ENCODE measurements at regions not wholly inside any gene's neighbourhood (a gene's known extent, or its start where the extent isn't known, plus 50 kb on each side); places are given as distances from the start of the nearest gene placed in this dataset.

- no peak overlapping the region for H3K18ac ChIP-seq (ENCODE audit: insufficient read length, low read depth, low read length)
- Mint-ChIP-seq H3K4me3 (no peak overlapping the region), H3K27ac (no peak overlapping the region), H3K4me1 (no peaks in the 10 kb centered on the region), H3K9me3 (peaks cover 80 to 90% of the 10 kb centered on the region in 2 experiments), H3K27me3 (ENCODE audit: low read depth) (no peaks in the 10 kb centered on the region; the same call in 1 of the 2 replicates), H3K36me3 (ENCODE audit: insufficient read depth in 1 of 3, low read depth in 3 of 3) (peaks cover 0 to 1% (median 0%) of the 10 kb centered on the region in 3 experiments; a peak in 3 of 7 replicates)
- no peak overlapping the region for H2AK5ac ChIP-seq (ENCODE audit: insufficient read length, low read length)
- no peak overlapping the region for H2BK15ac ChIP-seq (ENCODE audit: low read depth, low read length)
- DNase-seq = no peak
- no peaks in the 10 kb centered on the region for H4K20me1 ChIP-seq (ENCODE audit: control insufficient read depth, insufficient read depth, insufficient read length)
- H3K14ac ChIP-seq (ENCODE audit: insufficient read depth, low read length) = no peak overlapping the region
- H2BK20ac ChIP-seq (ENCODE audit: low read depth, low read length, poor library complexity, severe bottlenecking) = no peak overlapping the region
- no peak overlapping the region for H3K9ac ChIP-seq (ENCODE audit: extremely low read depth, insufficient read length, low read length)
- H3K27ac ChIP-seq (ENCODE audit: insufficient read length, low read depth, low read length) = no peak overlapping the region
- H2BK5ac ChIP-seq (ENCODE audit: insufficient read length, low read length) = no peak overlapping the region
- H3K23ac ChIP-seq (ENCODE audit: insufficient read length, low read depth, low read length) = no peak overlapping the region
- H4K91ac ChIP-seq (ENCODE audit: insufficient read length, low read depth, low read length) = no peak overlapping the region
- H3K79me2 ChIP-seq (ENCODE audit: insufficient read depth, low read length) = no peaks in the 10 kb centered on the region
- H3K9me3 ChIP-seq (ENCODE audit: control insufficient read depth, low read depth, low read length) = peaks cover 15% of the 10 kb centered on the region
- no peak overlapping the region for H2BK12ac ChIP-seq (ENCODE audit: insufficient read length, low read depth, low read length)
- TF ChIP-seq CTCF (conservative IDR thresholded peaks at IDR 0.05) = no peak
- H2BK120ac ChIP-seq (ENCODE audit: low read depth, low read length, poor library complexity, severe bottlenecking) = no peak overlapping the region
- no peak overlapping the region for H3T11ph ChIP-seq (ENCODE audit: low read length)
- no peaks in the 10 kb centered on the region for H3K23me2 ChIP-seq (ENCODE audit: insufficient read length, low read depth, low read length, poor library complexity, severe bottlenecking)
- H4K5ac ChIP-seq (ENCODE audit: insufficient read length, low read depth, low read length) = no peak overlapping the region
- H3K4me1 ChIP-seq (ENCODE audit: insufficient read depth, low read length) = no peaks in the 10 kb centered on the region
- no peak overlapping the region for H3K56ac ChIP-seq (ENCODE audit: insufficient read length, low read depth, low read length)
- no peaks in the 10 kb centered on the region for H3K27me3 ChIP-seq (ENCODE audit: insufficient read depth, low read length)
- H2AFZ ChIP-seq (ENCODE audit: low read length) = no peak overlapping the region
- H3K4ac ChIP-seq (ENCODE audit: low read depth, low read length) = no peak overlapping the region
- no peak overlapping the region for H3K4me2 ChIP-seq (ENCODE audit: insufficient read depth, insufficient read length, low read length)
- H3K79me1 ChIP-seq (ENCODE audit: insufficient read depth, low read depth, low read length, poor library complexity, severe bottlenecking) = no peaks in the 10 kb centered on the region
- no peak overlapping the region for H4K8ac ChIP-seq (replicated peaks; ENCODE audit: insufficient read length, low read depth, low read length)
Measured at GRCh38 chrX:57737881-57738280, 57.8 kb upstream of the NLRP2B start.

Data from H9 (cell line).